ENCODE measurements at regions not wholly inside any gene's neighbourhood (a gene's known extent, or its start where the extent isn't known, plus 50 kb on each side); places are given as distances from the start of the nearest gene placed in this dataset.

DNA sequence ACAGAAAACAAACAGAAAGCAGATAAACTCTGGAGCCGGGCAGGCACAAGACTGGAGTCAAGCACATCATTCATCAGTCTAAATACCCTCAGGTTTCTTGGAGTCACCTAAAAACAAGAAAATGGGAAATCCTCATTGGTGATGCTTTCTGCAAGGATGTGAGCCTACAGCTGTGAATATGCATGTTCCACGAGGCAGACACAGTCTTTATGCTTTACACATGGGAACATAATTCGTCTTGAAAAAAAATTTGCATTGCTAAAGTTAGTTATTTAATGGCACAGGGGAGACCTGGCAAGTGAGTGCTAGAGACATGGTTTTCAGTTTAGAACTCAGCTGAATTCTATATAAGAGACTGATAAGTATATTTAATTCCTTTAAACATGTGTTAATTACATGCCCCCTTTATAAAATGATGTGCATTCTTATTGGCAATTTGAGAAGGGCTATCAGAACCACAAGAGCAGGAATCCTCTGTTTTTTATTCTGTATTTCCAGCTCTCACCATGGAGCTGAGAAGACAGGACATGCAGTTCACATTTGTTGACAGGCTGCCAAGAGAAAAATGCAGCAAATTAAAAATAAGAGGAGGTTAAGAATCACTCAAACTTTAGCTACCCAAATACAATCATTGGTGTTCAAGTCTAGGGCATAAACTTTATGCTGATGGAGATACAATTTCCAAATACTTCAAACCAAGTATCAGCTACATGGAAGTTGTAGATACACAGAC is 438.0 kb upstream of the MPDZ start:
- DNase-seq (ENCODE audit: low read depth) = no peak
- no peak overlapping the region for H3K4me3 ChIP-seq (ENCODE audit: low read length)
- TF ChIP-seq, protein P1, sequence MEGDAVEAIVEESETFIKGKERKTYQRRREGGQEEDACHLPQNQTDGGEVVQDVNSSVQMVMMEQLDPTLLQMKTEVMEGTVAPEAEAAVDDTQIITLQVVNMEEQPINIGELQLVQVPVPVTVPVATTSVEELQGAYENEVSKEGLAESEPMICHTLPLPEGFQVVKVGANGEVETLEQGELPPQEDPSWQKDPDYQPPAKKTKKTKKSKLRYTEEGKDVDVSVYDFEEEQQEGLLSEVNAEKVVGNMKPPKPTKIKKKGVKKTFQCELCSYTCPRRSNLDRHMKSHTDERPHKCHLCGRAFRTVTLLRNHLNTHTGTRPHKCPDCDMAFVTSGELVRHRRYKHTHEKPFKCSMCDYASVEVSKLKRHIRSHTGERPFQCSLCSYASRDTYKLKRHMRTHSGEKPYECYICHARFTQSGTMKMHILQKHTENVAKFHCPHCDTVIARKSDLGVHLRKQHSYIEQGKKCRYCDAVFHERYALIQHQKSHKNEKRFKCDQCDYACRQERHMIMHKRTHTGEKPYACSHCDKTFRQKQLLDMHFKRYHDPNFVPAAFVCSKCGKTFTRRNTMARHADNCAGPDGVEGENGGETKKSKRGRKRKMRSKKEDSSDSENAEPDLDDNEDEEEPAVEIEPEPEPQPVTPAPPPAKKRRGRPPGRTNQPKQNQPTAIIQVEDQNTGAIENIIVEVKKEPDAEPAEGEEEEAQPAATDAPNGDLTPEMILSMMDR (conservative IDR thresholded peaks at IDR 0.05; ENCODE audit: low read depth, low read length) = no peak

DNA sequence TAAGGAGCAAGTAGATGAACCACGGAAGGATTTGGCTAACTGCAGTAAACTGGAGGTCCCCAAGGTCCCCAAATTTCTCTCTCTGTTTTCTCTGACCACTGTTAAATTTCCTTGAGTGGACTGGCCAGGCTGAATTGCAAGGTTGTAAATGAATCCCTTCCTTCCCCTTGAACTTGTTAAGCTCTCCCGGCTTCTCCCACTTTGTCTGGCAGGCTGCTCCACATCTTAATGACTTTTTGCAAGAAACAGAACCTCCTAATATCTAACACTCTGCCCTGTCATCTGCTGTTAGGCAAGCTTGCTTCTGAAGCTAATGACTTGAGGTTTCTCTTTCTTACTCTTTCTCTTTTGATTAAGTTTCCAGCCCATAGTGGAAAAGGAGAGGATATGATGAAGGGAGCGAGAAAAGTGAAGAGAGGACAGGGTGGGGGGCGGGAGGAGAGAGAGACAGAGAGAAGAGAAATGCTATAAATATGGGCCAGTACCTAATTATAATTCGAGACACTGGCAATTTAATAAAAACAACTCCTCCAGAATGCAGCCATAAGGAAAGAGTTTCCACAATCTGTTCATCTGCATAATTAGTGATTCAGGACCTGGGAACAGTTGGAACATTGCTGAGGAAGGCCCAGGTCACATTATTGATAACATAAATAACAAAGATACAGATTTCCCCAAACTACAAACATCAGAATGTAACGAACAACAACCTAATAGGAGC is 437.3 kb upstream of the MPDZ start:
- no peak overlapping the region for H3K4me3 ChIP-seq (ENCODE audit: low read length)
- TF ChIP-seq, protein P1 (conservative IDR thresholded peaks at IDR 0.05; ENCODE audit: low read depth, low read length) = no peak
- DNase-seq (ENCODE audit: low read depth) = no peak

DNA sequence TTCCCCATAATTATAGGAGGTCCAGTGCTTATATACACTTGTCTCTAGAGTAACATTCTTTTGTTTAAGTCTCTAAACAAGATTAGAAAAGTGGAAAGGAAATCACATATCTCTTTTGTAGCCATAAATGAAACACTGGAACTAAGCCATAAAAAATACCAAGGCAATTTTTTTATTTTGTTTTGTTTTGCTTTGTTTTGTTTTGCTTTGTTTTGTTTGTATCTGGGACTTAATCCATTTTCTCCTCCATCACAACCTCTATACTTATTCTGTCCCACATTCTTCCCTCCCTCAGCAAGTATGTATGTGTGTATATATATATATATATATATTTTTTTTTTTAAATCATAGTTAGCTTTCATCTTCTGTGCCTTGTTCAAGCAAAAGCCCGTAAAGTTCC is 436.6 kb upstream of the MPDZ start:
- TF ChIP-seq, protein P1 (conservative IDR thresholded peaks at IDR 0.05; ENCODE audit: low read depth, low read length) = no peak
- DNase-seq (ENCODE audit: low read depth) = no peak
- no peak overlapping the region for H3K4me3 ChIP-seq (ENCODE audit: low read length)

DNA sequence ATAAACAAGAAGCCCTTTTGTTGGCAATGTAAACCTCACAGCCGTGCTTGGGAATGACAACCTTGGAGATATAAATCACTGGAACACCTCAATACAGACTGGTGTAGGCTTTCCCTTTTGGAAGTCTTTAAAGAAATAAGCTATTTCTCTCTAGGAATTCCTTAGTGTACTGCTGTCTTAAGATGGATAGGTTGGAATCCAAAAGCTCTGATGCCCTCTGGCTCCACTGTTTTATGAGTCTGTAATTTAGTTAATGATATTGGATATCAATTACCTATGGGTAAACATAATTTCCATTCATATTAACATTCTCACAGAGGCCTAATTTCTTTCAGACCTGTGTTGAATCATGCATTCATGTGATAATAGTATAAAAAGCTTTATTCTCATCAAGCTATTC is 435.9 kb upstream of the MPDZ start:
- no peak overlapping the region for H3K4me3 ChIP-seq (ENCODE audit: low read length)
- TF ChIP-seq, protein P1 (conservative IDR thresholded peaks at IDR 0.05; ENCODE audit: low read depth, low read length) = no peak
- DNase-seq (ENCODE audit: low read depth) = no peak

DNA sequence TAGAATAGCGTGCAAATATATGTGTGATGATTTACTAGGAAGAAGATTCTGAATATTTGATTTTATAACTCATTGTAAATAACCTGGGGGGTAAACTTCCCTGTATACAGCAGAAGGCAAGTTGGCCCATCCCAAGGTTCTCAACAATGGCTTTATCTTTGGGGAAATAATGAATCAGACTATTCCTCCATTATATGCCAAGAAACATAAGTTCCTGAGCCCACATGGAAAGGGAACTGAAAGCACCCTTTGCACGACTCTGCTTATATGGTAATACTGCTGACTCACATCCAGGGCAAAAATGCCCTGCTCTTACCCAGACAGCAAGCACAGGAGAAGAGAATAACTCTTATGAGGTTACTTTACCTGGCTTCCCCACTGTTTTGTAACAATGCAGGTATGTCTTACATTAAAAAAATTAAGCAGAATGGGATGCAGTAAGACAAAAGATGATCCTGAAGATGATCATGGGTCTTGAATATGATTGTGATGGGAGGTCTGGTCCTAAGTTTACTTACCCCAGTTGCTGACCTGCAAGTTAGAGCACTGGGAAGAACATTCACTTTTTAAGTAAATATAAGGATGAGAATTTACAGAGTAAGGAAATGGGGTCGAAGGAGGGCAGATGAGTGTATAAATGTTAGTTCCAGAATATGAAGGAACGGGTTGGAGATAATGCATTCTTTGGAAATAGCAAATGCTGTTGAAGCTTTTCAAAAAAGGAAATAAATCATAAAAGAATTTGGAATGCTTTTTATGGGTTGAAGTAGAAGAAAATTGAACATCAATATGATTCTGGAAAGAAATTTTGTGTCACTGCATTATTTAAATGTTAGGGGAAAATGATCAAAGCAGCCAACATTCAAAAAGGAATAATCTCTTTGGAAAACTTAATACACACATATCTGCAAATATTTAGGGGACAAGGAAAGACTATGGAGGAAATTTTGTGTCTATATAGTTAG is 428.4 kb upstream of the MPDZ start:
- TF ChIP-seq, protein P1 (conservative IDR thresholded peaks at IDR 0.05; ENCODE audit: low read depth, low read length) = no peak
- no peak for DNase-seq (ENCODE audit: low read depth)
- no peak overlapping the region for H3K4me3 ChIP-seq (ENCODE audit: low read length)

DNA sequence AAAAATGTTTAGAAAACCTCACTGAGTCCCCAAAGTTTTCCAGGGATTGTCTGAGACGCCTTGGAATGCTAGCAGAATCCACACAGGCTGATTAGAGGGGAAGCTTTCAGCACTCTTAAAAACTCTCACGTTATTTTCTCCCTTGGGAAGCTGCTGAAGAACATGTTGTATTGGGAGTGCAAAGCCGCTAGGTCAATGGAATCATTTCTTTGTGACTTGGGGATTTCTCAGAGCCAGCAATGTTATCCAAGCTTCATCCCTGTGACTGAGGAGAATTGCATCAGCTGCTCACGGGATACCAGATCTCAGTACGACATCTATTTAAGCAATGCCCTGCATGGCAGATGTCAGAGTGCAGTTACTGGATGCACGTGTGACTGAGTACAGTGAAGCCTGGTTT is 426.4 kb upstream of the MPDZ start:
- peak; percentile 29 for DNase-seq (ENCODE audit: low read depth)
- TF ChIP-seq, protein P1 (conservative IDR thresholded peaks at IDR 0.05; ENCODE audit: low read depth, low read length) = no peak
- no peak overlapping the region for H3K4me3 ChIP-seq (ENCODE audit: low read length)
